ENCODE measurements at regions not wholly inside any gene's neighbourhood (a gene's known extent, or its start where the extent isn't known, plus 50 kb on each side); places are given as distances from the start of the nearest gene placed in this dataset.
"Not testable (repeated sequence)": the region's sequence is repeated elsewhere in the genome, so short reads cannot be mapped to it uniquely, and the experiment has no call there.

DNA sequence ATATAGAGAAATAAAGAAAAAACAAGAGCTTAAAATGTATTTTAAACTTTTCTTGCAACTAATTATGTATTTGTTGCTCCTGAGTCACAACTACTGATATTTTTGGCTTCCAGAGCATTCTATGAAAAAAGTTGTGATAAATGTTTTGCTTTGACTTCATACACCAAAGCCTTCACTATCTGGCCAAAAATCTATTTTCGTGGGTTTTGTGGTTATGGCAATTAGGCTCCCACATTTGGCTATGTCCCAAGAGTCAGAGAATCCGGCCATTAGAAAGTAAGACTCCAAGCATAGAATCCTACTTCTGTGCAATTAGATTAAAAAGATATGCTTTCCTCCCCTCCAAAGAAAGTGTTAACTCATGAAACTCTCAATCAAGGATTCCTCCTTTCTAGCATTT lies 1456.1 kb upstream of the ACVR2A start:
- intact Hi-C loops (cut with DNase I) = no loop called here
- no peak overlapping the region for H3K27ac ChIP-seq
- ATAC-seq (no peak), DNase-seq (no peak)
- no peak overlapping the region for H3K4me3 ChIP-seq
- no peaks in the 10 kb centered on the region for H3K9me3 ChIP-seq
- TF ChIP-seq, protein P1, sequence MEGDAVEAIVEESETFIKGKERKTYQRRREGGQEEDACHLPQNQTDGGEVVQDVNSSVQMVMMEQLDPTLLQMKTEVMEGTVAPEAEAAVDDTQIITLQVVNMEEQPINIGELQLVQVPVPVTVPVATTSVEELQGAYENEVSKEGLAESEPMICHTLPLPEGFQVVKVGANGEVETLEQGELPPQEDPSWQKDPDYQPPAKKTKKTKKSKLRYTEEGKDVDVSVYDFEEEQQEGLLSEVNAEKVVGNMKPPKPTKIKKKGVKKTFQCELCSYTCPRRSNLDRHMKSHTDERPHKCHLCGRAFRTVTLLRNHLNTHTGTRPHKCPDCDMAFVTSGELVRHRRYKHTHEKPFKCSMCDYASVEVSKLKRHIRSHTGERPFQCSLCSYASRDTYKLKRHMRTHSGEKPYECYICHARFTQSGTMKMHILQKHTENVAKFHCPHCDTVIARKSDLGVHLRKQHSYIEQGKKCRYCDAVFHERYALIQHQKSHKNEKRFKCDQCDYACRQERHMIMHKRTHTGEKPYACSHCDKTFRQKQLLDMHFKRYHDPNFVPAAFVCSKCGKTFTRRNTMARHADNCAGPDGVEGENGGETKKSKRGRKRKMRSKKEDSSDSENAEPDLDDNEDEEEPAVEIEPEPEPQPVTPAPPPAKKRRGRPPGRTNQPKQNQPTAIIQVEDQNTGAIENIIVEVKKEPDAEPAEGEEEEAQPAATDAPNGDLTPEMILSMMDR (IDR thresholded peaks at IDR 0.05) = no peak
- H3K27me3 ChIP-seq = no peaks in the 10 kb centered on the region
- H3K36me3 ChIP-seq = no peaks in the 10 kb centered on the region
- no peaks in the 10 kb centered on the region for H3K4me1 ChIP-seq

DNA sequence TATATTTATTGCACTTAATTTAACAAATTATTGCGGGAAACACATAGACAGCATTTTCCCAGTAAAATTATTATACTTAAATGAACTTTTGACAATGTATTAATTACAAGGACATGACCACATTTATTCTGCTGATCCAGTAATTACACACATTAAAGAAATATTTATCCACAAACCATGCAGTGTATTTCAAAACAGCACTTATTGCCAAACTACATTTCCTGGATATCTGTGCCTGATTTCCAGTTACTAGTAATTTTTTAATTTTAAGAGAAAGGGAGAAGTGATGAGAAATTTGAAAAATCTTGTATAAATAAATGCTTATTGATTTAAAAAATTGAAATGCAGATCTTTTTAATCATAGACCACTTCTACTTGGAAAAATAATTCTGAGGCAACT lies 1458.7 kb upstream of the ACVR2A start:
- no peak for ATAC-seq
- TF ChIP-seq, protein P1 (IDR thresholded peaks at IDR 0.05) = no peak
- peak in 2 of 4 donors; percentile 24 to 26 for DNase-seq

DNA sequence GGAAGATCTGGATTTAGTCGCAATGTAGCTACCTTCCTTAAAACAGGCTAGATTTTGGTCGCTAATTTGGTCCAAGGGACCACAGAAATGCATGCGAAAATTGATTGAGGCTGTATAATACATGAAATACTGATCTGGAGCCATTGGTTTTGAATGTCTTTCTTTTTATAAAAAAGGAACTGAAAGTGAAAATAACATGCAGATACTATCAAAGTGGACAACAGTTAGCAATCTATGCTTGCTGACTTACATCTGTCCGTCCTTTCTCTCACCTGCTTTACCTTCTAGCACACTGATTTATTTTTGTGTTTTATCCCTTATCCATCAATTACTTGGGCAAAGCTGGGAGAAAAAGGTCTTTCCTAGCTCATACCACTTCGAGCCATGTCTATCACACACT lies 1459.8 kb upstream of the ACVR2A start:
- Histone ChIP-seq H3K4me3 (no peak overlapping the region), H3K27ac (no peak overlapping the region), H3K9me3 (no peaks in the 10 kb centered on the region), H3K36me3 (no peaks in the 10 kb centered on the region), H3K4me1 (no peaks in the 10 kb centered on the region), H3K27me3 (no peaks in the 10 kb centered on the region)
- no peak for ATAC-seq
- no peak for DNase-seq
- intact Hi-C loops (cut with DNase I) = no loop called here
- TF ChIP-seq, protein P1 (IDR thresholded peaks at IDR 0.05) = no peak

More for the DNA sequence above, 1458.7 kb upstream of the ACVR2A start:
- no peaks in the 10 kb centered on the region for H3K36me3 ChIP-seq
- H3K4me1 ChIP-seq = no peaks in the 10 kb centered on the region
- H3K4me3 ChIP-seq = no peak overlapping the region
- intact Hi-C loops (cut with DNase I) = no loop called here
- H3K27ac ChIP-seq = no peak overlapping the region
- no peaks in the 10 kb centered on the region for H3K27me3 ChIP-seq
- no peaks in the 10 kb centered on the region for H3K9me3 ChIP-seq

DNA sequence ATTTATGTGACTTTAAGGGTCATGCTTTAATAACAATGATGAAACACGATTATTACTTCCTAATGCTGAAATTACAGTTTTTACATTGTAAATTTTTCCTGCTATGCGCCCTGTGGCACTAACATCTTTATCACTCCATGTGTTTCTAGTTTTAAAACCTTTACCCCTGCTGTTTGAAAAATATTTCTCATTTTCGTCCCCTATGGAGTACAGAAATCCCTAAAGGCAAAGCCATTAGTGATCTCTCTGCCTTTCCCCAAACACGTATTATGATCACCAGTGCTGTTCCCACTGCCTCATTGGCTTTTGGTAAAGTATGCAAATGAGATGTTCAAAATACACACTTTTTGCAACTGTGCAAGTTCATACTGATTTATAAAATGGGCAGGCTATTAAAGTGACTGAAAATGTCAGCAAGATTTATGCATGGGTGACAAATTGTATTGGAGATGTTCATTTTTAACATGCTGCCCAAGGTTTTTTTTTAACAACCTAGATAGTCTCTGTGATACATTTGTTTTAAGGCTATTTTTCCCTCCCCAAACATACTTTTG lies 1468.2 kb upstream of the ACVR2A start:
- Histone ChIP-seq H3K4me3 (no peak overlapping the region), H3K27ac (no peak overlapping the region), H3K4me1 (no peaks in the 10 kb centered on the region), H3K27me3 (no peaks in the 10 kb centered on the region), H3K9me3 (peaks cover 0 to 2% of the 10 kb centered on the region in 2 donors), H3K36me3 (no peaks in the 10 kb centered on the region)
- TF ChIP-seq, protein P1 (IDR thresholded peaks at IDR 0.05) = no peak
- intact Hi-C loops (cut with DNase I) = no loop called here
- DNase-seq = no peak
- no peak for ATAC-seq

DNA sequence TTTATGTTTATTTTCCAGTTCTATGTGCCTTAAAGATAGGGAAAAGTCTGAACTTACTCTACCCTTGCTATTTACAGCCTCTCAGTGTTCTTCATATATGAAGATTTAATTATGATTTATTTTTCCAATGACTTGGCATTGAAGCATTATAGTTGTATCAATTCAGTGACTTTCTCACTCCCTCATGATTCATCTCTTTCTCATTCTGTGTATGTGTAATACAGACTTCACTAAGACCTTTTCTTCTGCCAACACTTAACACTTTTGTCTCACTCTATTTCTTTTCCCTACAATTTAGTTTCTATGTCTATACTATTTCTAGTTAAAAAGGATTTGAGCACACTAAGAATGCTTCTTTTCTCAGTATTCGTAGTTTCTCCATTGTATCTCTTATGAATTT lies 1470.3 kb upstream of the ACVR2A start:
- Histone ChIP-seq H3K27me3 (no peaks in the 10 kb centered on the region), H3K4me3 (no peak overlapping the region), H3K36me3 (no peaks in the 10 kb centered on the region), H3K27ac (no peak overlapping the region), H3K9me3 (peaks cover 0 to 6% of the 10 kb centered on the region in 2 donors), H3K4me1 (no peaks in the 10 kb centered on the region)
- TF ChIP-seq, protein P1 (IDR thresholded peaks at IDR 0.05) = no peak
- ATAC-seq (no peak), DNase-seq (no peak)
- intact Hi-C loops (cut with DNase I) = no loop called here

DNA sequence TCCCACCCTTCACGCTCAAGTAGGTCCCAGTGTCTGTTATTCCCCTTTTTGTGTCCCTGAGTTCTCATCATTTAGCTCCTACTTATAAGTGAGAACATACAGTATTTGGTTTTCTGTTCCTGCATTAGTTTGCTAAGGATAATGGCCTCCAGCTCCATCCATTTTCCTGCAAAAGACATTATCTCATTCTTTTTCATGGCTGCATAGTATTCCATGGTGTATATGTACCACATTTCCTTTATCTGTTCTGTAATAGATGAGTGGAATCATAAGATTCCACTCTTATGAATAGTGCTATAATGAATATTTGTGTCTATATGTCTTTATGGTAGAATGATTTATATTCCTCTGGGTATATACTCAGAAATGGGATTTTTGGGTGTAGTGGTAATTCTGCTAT lies 1473.5 kb upstream of the ACVR2A start:
- H3K36me3 ChIP-seq; intact Hi-C loops (cut with DNase I); DNase-seq; H3K27ac ChIP-seq; ATAC-seq; H3K9me3 ChIP-seq; H3K4me1 ChIP-seq; H3K27me3 ChIP-seq; H3K4me3 ChIP-seq: not testable (repeated sequence)

Measured in left lung (tissue), 4 donors.